Stromal cell of bone marrow (primary cell): ENCODE measurements at regions not wholly inside any gene's neighbourhood (a gene's known extent, or its start where the extent isn't known, plus 50 kb on each side); places are given as distances from the start of the nearest gene placed in this dataset.
"Not testable (repeated sequence)": the region's sequence is repeated elsewhere in the genome, so short reads cannot be mapped to it uniquely, and the experiment has no call there.

Source experiments
- DNase-seq: peaks from one replicate; pipeline ENCODE4 v3.0.0-alpha.2; 2012; ENCODE audit warnings: low read depth

- no peak for DNase-seq
Observed at GRCh38 chr11:15300341-15300740, 185.6 kb downstream of the INSC start.

- DNase-seq = no peak
Observed at GRCh38 chr11:15307619-15308024, 192.9 kb downstream of the INSC start.

- DNase-seq = no peak
Observed at GRCh38 chr11:15308840-15309239, 194.1 kb downstream of the INSC start.

- no peak for DNase-seq
Observed at GRCh38 chr11:15309296-15309695, 194.6 kb downstream of the INSC start.

- DNase-seq = no peak
Observed at GRCh38 chr11:15313862-15314261, 199.1 kb downstream of the INSC start.

- no peak for DNase-seq
Observed at GRCh38 chr11:15318814-15319213, 204.1 kb downstream of the INSC start.

GRCh38 chr11:15326520-15326919, 211.8 kb downstream of the INSC start:
- no peak for DNase-seq

GRCh38 chr11:15327786-15328231, 213.1 kb downstream of the INSC start:
- peak; percentile 12 for DNase-seq

GRCh38 chr11:15333407-15333806, 218.7 kb downstream of the INSC start:
- DNase-seq = no peak

GRCh38 chr11:15334766-15335165, 220.0 kb downstream of the INSC start:
- no peak for DNase-seq

- no peak for DNase-seq
Observed at GRCh38 chr11:15336021-15336420, 221.3 kb downstream of the INSC start.

- DNase-seq = no peak
Observed at GRCh38 chr11:15339302-15339701, 224.6 kb downstream of the INSC start.

- DNase-seq = no peak
Observed at GRCh38 chr11:15341587-15341986, 226.9 kb downstream of the INSC start.

GRCh38 chr11:15342163-15342562, 227.4 kb downstream of the INSC start:
- DNase-seq = no peak

- no peak for DNase-seq
Observed at GRCh38 chr11:15346907-15347306, 232.2 kb downstream of the INSC start.

- DNase-seq = no peak
Observed at GRCh38 chr11:15347969-15348734, 233.4 kb downstream of the INSC start.

- no peak for DNase-seq
Observed at GRCh38 chr11:15349413-15349812, 234.7 kb downstream of the INSC start.

- no peak for DNase-seq
Observed at GRCh38 chr11:15361316-15361715, 246.6 kb downstream of the INSC start.

GRCh38 chr11:15365286-15365685, 250.6 kb downstream of the INSC start:
- DNase-seq = not testable (repeated sequence)

- DNase-seq = no peak
Observed at GRCh38 chr11:15367695-15368094, 253.0 kb downstream of the INSC start.

GRCh38 chr11:15370495-15371147, 255.9 kb downstream of the INSC start:
- DNase-seq = no peak

- no peak for DNase-seq
Observed at GRCh38 chr11:15371533-15371932, 256.8 kb downstream of the INSC start.

GRCh38 chr11:15374418-15374817, 259.7 kb downstream of the INSC start:
- DNase-seq = no peak

GRCh38 chr11:15378941-15379340, 264.2 kb downstream of the INSC start:
- DNase-seq = no peak
